Amniotic epithelial cell (primary cell): ENCODE measurements at regions not wholly inside any gene's neighbourhood (a gene's known extent, or its start where the extent isn't known, plus 50 kb on each side); places are given as distances from the start of the nearest gene placed in this dataset.
"Not testable (repeated sequence)": the region's sequence is repeated elsewhere in the genome, so short reads cannot be mapped to it uniquely, and the experiment has no call there.

Experiments used
- DNase-seq: peaks from one replicate; pipeline ENCODE4 v3.0.0-alpha.2; 2010; ENCODE audit warnings: low read depth

- no peak for DNase-seq
Observed at GRCh38 chr4:184281231-184282139, 63.8 kb upstream of the ENPP6 start.

DNA sequence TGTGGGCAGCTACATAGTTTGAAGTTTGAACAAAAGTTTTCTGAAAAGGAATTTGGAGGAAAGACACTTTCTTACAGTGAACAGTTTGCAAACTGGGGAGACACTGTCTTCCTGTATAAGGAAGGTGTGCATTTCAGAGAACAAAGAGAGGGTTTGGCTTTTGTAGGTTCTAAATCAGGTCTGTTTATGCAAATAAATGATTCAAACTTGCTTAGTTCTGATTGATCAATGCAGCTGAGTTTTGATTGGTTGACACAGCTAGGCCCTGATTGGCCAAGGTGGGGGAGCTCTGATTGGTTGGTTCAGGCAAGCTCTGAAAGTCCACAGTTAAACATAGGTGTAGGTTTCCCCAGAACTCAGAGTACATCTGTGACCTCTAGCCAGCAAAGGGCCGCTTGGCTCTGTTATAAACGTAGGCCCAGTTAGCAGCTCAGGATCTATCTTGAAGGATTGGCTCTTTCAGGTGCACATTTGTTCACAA lies 63.0 kb upstream of the ENPP6 start:
- DNase-seq = no peak

GRCh38 chr4:184280137-184280536 lies 62.5 kb upstream of the ENPP6 start:
- no peak for DNase-seq

GRCh38 chr4:184279496-184280061 lies 61.9 kb upstream of the ENPP6 start:
- DNase-seq = no peak

- DNase-seq = not testable (repeated sequence)
Observed at GRCh38 chr4:184277769-184278168, 60.1 kb upstream of the ENPP6 start.

DNA sequence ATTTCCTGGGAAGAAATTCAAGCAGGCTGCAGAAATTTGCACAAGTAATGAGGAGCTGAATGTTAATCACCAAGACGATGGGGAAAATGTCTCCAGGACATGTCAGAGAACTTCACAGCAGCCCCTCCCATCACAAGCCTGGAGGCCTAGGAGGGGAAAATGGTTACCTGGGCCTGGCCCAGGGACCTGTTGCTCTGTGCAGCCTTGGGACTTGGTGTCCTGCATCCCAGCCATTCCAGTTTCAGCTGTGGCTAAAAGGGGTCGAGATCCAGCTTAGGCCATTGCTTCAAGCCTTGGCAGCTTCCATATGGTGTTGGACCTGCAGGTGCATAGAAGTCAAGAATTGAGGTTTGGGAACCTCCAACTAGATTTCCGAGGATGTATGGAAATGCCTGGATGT lies 59.3 kb upstream of the ENPP6 start:
- DNase-seq = not testable (repeated sequence)

- not testable (repeated sequence) for DNase-seq
Observed at GRCh38 chr4:184276346-184276745, 58.7 kb upstream of the ENPP6 start.

DNA sequence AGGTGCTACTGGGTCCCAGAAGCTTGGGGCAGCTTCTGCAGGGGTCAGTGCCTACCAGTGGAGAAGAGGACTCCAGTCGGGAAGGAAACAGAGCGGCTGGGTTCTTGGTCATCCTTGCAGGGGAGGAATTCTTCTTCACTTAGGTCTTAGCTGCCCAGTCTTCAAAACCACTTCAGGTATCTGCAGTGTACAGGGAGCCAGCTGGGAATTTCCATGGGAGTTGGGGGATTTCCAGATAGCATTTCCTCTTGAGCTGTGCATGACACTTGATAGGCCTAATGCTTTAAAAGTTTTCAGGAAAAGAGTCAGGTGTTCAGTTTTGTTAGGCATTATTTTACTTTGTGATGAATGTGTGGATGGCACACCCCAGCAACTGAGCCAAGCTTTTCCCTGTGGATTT lies 58.1 kb upstream of the ENPP6 start:
- no peak for DNase-seq

GRCh38 chr4:184274286-184274951 lies 56.7 kb upstream of the ENPP6 start:
- no peak for DNase-seq

GRCh38 chr4:184273166-184274147 lies 55.8 kb upstream of the ENPP6 start:
- no peak for DNase-seq

- DNase-seq = no peak
Observed at GRCh38 chr4:184270808-184271413, 53.2 kb upstream of the ENPP6 start.

GRCh38 chr4:184269879-184270430 lies 52.3 kb upstream of the ENPP6 start:
- DNase-seq = no peak

DNA sequence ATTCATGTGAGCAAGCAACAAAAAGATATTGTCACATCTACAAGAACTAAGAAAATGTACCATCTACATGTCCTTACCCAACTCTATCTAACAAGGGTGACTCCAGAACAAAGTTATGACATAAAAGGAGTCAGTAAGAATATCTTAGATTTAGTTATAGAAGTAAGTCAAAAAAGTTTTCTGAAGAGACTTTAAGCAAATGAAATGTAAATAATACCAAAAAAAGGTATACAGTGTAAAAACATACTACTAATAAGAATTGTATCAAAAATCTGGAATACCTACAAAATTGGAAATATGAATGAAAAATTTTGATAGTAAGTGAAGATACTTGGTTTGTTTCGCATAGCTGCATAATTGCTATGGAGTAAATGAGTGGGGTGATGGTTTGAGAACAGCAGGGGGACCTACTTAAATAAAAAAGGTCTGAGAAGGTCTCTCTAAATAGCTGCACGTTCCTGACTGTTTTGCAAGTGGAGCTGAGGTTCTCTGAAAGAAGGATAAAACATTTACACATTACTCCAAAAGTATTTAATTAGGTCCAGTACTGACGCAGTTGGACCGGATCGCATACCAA lies 51.0 kb upstream of the ENPP6 start:
- no peak for DNase-seq

DNA sequence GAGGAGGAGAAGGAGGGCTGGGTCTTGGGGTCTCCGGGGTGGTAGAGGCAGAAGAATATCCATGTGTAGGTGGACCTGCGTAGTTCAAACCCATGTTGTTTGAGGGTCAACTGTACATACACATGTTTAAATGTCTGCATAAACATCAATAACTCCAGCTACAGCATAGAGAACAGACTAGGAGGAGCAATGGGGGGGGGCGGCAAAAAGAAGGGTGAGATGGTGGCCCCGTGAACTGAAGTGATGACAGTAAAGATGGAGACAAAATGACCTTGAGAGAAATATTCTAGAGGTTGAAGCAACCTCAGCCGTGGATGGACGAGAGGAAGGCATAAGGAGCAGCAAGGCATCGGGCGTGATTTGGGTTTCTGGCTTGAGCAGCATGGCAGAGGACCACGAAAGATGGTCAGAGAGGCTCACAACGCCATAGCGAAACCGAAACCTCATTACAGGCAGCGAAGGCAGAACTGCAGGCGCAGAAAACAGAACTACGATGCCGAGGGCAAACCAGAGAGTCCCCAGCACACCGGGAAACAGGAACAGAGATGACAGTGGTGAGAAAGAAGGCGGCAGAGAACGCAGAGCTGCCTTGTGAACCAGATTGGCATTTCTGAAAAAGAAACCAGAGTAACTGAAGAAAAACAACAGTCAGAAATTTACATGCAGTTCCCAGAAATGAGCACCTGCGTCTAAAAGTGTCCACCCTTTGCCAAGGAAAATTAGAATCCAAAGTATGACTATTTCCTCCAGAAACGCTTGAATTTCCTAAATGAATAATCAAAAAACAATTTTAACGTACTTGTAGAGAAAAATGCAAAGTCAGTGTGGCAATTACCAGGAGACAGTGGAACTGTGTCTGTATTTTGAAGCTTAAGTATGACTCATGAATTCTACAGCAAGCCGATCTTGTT lies 50.3 kb upstream of the ENPP6 start:
- peak; percentile 94 for DNase-seq
